OCI-LY3 (cell line): ENCODE measurements at regions not wholly inside any gene's neighbourhood (a gene's known extent, or its start where the extent isn't known, plus 50 kb on each side); places are given as distances from the start of the nearest gene placed in this dataset.

Experiments
- EZH2phosphoT487 ChIP-seq: fragments of 200-600 bp; shearing (Covaris generic); IDR thresholded peaks from 2 replicates; pipeline ENCODE4 v1.6.1; 2018; ENCODE audit warnings: antibody characterized with exemption, mixed run types, low read depth
- TF ChIP-seq, protein P1 (sequence below): fragments of 200-600, 300-600 bp; sonication (generic); IDR thresholded peaks from 2 replicates; pipeline ENCODE4 v1.5.1; 2014; ENCODE audit warnings: antibody characterized with exemption, low read length, low read depth

GRCh38 chr15:66928101-66928500, 137.3 kb upstream of the SMAD3 start:
- TF ChIP-seq, protein P1, sequence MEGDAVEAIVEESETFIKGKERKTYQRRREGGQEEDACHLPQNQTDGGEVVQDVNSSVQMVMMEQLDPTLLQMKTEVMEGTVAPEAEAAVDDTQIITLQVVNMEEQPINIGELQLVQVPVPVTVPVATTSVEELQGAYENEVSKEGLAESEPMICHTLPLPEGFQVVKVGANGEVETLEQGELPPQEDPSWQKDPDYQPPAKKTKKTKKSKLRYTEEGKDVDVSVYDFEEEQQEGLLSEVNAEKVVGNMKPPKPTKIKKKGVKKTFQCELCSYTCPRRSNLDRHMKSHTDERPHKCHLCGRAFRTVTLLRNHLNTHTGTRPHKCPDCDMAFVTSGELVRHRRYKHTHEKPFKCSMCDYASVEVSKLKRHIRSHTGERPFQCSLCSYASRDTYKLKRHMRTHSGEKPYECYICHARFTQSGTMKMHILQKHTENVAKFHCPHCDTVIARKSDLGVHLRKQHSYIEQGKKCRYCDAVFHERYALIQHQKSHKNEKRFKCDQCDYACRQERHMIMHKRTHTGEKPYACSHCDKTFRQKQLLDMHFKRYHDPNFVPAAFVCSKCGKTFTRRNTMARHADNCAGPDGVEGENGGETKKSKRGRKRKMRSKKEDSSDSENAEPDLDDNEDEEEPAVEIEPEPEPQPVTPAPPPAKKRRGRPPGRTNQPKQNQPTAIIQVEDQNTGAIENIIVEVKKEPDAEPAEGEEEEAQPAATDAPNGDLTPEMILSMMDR: no peak
- TF ChIP-seq EZH2phosphoT487: no peak
